GM19099 (cell line): ENCODE measurements at regions not wholly inside any gene's neighbourhood (a gene's known extent, or its start where the extent isn't known, plus 50 kb on each side); places are given as distances from the start of the nearest gene placed in this dataset.

Experiments
- POLR2A ChIP-seq: IDR thresholded peaks from 3 replicates; pipeline ENCODE4 v1.6.1; 2011; ENCODE audit warnings: low read depth; ENCODE audit not compliant: insufficient read length; ENCODE audit errors: extremely low read depth

GRCh38 chr22:22767876-22768602 lies 119.6 kb upstream of the IGLL5 start:
- no peak for TF ChIP-seq POLR2A

- no peak for TF ChIP-seq POLR2A
These were observed 118.7 kb upstream of the IGLL5 start for GRCh38 chr22:22768885-22769284.

- no peak for TF ChIP-seq POLR2A
These were observed 118.0 kb upstream of the IGLL5 start for GRCh38 chr22:22769434-22770279.

- no peak for TF ChIP-seq POLR2A
These were observed 117.2 kb upstream of the IGLL5 start for GRCh38 chr22:22770280-22770871.

GRCh38 chr22:22770881-22771280 lies 116.7 kb upstream of the IGLL5 start:
- TF ChIP-seq POLR2A: no peak

- no peak for TF ChIP-seq POLR2A
These were observed 115.8 kb upstream of the IGLL5 start for GRCh38 chr22:22771696-22772377.

GRCh38 chr22:22772396-22772795 lies 115.2 kb upstream of the IGLL5 start:
- no peak for TF ChIP-seq POLR2A

GRCh38 chr22:22772883-22773282 lies 114.7 kb upstream of the IGLL5 start:
- no peak for TF ChIP-seq POLR2A

GRCh38 chr22:22773427-22773826 lies 114.2 kb upstream of the IGLL5 start:
- no peak for TF ChIP-seq POLR2A

- no peak for TF ChIP-seq POLR2A
These were observed 113.5 kb upstream of the IGLL5 start for GRCh38 chr22:22773979-22774604.

GRCh38 chr22:22776121-22776520 lies 111.5 kb upstream of the IGLL5 start:
- no peak for TF ChIP-seq POLR2A

GRCh38 chr22:22779213-22779612 lies 108.4 kb upstream of the IGLL5 start:
- TF ChIP-seq POLR2A: no peak

GRCh38 chr22:22783575-22783974 lies 104.0 kb upstream of the IGLL5 start:
- TF ChIP-seq POLR2A: no peak

GRCh38 chr22:22784249-22785039 lies 103.2 kb upstream of the IGLL5 start:
- no peak for TF ChIP-seq POLR2A
